Astrocyte (in vitro differentiated cells and primary cell): ENCODE measurements at regions not wholly inside any gene's neighbourhood (a gene's known extent, or its start where the extent isn't known, plus 50 kb on each side); places are given as distances from the start of the nearest gene placed in this dataset.

Experiments
- DNase-seq: peaks from one replicate; pipeline ENCODE4 v3.0.0-alpha.2; 2010; ENCODE audit warnings: low read depth
- FAIRE-seq: peaks from 2 replicates; lab custom pipeline; 2011; peaks lifted over from hg19 to GRCh38; lab: Jason Lieb, UNC
- H2AFZ ChIP-seq: 2 replicates; pipeline ENCODE4 v1.6.0; 2012; ENCODE audit warnings: low read depth, low read length, inconsistent platforms
- H3K27ac ChIP-seq: 2 replicates; pipeline ENCODE4 v1.5.1; 2011; ENCODE audit warnings: low read depth, low read length, inconsistent platforms
- H3K27me3 ChIP-seq: 2 replicates; pipeline ENCODE4 v1.6.0; 2011; ENCODE audit warnings: low read length, inconsistent platforms; ENCODE audit not compliant: insufficient read depth
- H3K36me3 ChIP-seq: 2 replicates; pipeline ENCODE4 v1.5.1; 2011; ENCODE audit warnings: low read length, inconsistent platforms; ENCODE audit not compliant: insufficient read depth
- H3K4me1 ChIP-seq: 2 replicates; pipeline ENCODE4 v1.5.1; 2011; ENCODE audit warnings: low read length, inconsistent platforms; ENCODE audit not compliant: insufficient read depth
- H3K4me2 ChIP-seq: 2 replicates; pipeline ENCODE4 v1.6.0; 2012; ENCODE audit warnings: low read length, inconsistent platforms
- H3K4me3 ChIP-seq: 2 replicates; pipeline ENCODE4 v1.5.1; 2011; ENCODE audit warnings: low read depth, mild to moderate bottlenecking, low read length, inconsistent platforms; ENCODE audit not compliant: insufficient read depth
- H3K79me2 ChIP-seq: 2 replicates; pipeline ENCODE4 v1.6.0; 2012; ENCODE audit warnings: mild to moderate bottlenecking, low read length, inconsistent platforms; ENCODE audit not compliant: insufficient read depth
- H3K9ac ChIP-seq: 2 replicates; pipeline ENCODE4 v1.6.0; 2012; ENCODE audit warnings: mild to moderate bottlenecking, low read length, inconsistent platforms
- H3K9me3 ChIP-seq: 2 replicates; pipeline ENCODE4 v1.5.1; 2012; ENCODE audit warnings: low read depth, mild to moderate bottlenecking, low read length, inconsistent platforms; ENCODE audit not compliant: insufficient read depth
- H4K20me1 ChIP-seq: 2 replicates; pipeline ENCODE4 v1.6.0; 2012; ENCODE audit warnings: low read length, inconsistent platforms; ENCODE audit not compliant: insufficient read depth
- H3K27ac Mint-ChIP-seq: one replicate; pipeline ENCODE4 v1.8.0; 2021; ENCODE audit warnings: mild to moderate bottlenecking, mixed read lengths; ENCODE audit not compliant: unreplicated experiment
- H3K27me3 Mint-ChIP-seq: one replicate; pipeline ENCODE4 v1.8.0; 2021; ENCODE audit warnings: low read depth, mixed read lengths; ENCODE audit not compliant: unreplicated experiment
- H3K36me3 Mint-ChIP-seq: one replicate; pipeline ENCODE4 v1.8.0; 2021; ENCODE audit warnings: low read depth, mixed read lengths; ENCODE audit not compliant: unreplicated experiment
- H3K4me1 Mint-ChIP-seq: one replicate; pipeline ENCODE4 v1.8.0; 2021; ENCODE audit warnings: low read depth, mixed read lengths; ENCODE audit not compliant: unreplicated experiment
- H3K4me3 Mint-ChIP-seq: one replicate; pipeline ENCODE4 v1.8.0; 2021; ENCODE audit warnings: mild to moderate bottlenecking, moderate library complexity, mixed read lengths; ENCODE audit not compliant: unreplicated experiment
- H3K9me3 Mint-ChIP-seq: one replicate; pipeline ENCODE4 v1.8.0; 2021; ENCODE audit warnings: mild to moderate bottlenecking, mixed read lengths; ENCODE audit not compliant: unreplicated experiment
- EZH2 ChIP-seq: IDR thresholded peaks from 2 replicates; pipeline ENCODE4 v1.6.1; 2012; ENCODE audit warnings: mild to moderate bottlenecking, low read length, inconsistent platforms; ENCODE audit not compliant: insufficient read depth
- TF ChIP-seq, protein P1 (sequence below): IDR thresholded peaks from 2 replicates; pipeline ENCODE4 v1.5.1; 2011; ENCODE audit warnings: low read depth, mild to moderate bottlenecking, inconsistent platforms, low read length, moderate library complexity; ENCODE audit not compliant: insufficient read depth

DNA sequence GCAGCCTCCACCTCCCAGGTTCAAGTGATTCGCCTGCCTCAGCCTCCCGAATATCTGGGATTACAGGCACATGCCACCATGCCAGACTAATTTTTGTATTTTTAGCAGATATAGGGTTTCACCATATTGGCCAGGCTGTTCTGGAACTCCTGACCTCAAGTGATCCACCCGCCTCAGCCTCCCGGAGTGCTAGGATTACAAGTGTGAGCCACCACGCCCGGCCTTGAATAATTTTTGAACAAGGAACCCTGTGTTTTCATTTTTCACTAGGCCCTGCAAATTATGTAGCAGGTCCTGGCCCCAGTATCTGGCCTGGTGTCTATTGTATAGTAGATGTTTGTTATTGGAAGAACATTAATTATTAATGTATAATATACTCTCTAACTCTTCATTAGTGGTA lies 140.7 kb downstream of the PIK3R1 start:
- H3K9ac ChIP-seq = no peak overlapping the region
- H3K36me3 ChIP-seq = no peaks in the 10 kb centered on the region
- Mint-ChIP-seq H3K9me3 (no peaks in the 10 kb centered on the region), H3K4me3 (no peak overlapping the region), H3K36me3 (no peaks in the 10 kb centered on the region), H3K27ac (no peak overlapping the region), H3K27me3 (no peaks in the 10 kb centered on the region), H3K4me1 (peaks cover 15% of the 10 kb centered on the region)
- H3K27me3 ChIP-seq = no peaks in the 10 kb centered on the region
- FAIRE-seq (no peak), DNase-seq (no peak)
- TF ChIP-seq, protein P1, sequence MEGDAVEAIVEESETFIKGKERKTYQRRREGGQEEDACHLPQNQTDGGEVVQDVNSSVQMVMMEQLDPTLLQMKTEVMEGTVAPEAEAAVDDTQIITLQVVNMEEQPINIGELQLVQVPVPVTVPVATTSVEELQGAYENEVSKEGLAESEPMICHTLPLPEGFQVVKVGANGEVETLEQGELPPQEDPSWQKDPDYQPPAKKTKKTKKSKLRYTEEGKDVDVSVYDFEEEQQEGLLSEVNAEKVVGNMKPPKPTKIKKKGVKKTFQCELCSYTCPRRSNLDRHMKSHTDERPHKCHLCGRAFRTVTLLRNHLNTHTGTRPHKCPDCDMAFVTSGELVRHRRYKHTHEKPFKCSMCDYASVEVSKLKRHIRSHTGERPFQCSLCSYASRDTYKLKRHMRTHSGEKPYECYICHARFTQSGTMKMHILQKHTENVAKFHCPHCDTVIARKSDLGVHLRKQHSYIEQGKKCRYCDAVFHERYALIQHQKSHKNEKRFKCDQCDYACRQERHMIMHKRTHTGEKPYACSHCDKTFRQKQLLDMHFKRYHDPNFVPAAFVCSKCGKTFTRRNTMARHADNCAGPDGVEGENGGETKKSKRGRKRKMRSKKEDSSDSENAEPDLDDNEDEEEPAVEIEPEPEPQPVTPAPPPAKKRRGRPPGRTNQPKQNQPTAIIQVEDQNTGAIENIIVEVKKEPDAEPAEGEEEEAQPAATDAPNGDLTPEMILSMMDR = no peak
- no peak for TF ChIP-seq EZH2
- H2AFZ ChIP-seq = no peak overlapping the region
- no peaks in the 10 kb centered on the region for H3K4me1 ChIP-seq
- H3K4me3 ChIP-seq = no peak overlapping the region
- no peaks in the 10 kb centered on the region for H3K79me2 ChIP-seq
- no peaks in the 10 kb centered on the region for H4K20me1 ChIP-seq
- no peak overlapping the region for H3K27ac ChIP-seq
- H3K9me3 ChIP-seq = no peaks in the 10 kb centered on the region
- no peak overlapping the region for H3K4me2 ChIP-seq

DNA sequence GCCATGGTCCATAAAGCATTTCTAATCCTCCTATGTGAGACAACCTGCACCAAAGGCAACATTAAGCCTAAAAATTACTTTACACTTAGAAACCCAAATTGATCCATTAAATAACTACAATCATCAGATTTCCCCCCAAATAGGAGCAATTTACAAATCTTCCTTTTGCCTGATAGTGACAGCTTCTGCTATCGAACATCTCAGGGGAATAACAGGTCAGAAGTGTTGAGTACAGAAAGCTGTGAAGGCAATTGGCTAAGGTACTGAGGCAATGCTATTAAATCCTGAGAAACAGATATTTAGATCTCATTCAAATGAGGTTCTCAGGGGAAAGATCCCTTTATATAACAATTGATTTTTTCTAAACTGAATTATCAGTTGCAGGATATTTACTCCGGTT lies 141.1 kb downstream of the PIK3R1 start:
- no peak for FAIRE-seq
- H3K36me3 ChIP-seq = no peaks in the 10 kb centered on the region
- H3K27ac ChIP-seq = no peak overlapping the region
- no peaks in the 10 kb centered on the region for H3K9me3 Mint-ChIP-seq
- no peak for TF ChIP-seq EZH2
- TF ChIP-seq, protein P1 = no peak
- H4K20me1 ChIP-seq = no peaks in the 10 kb centered on the region
- no peak overlapping the region for H3K4me3 ChIP-seq
- H3K9ac ChIP-seq = no peak overlapping the region
- no peak overlapping the region for H3K4me2 ChIP-seq
- no peak overlapping the region for H2AFZ ChIP-seq
- no peaks in the 10 kb centered on the region for H3K27me3 Mint-ChIP-seq
- peaks cover 15% of the 10 kb centered on the region for H3K4me1 Mint-ChIP-seq
- no peaks in the 10 kb centered on the region for H3K79me2 ChIP-seq
- no peak overlapping the region for H3K27ac Mint-ChIP-seq
- H3K27me3 ChIP-seq = no peaks in the 10 kb centered on the region
- H3K4me1 ChIP-seq = no peaks in the 10 kb centered on the region
- no peak for DNase-seq
- H3K4me3 Mint-ChIP-seq = no peak overlapping the region
- H3K9me3 ChIP-seq = no peaks in the 10 kb centered on the region
- H3K36me3 Mint-ChIP-seq = no peaks in the 10 kb centered on the region

DNA sequence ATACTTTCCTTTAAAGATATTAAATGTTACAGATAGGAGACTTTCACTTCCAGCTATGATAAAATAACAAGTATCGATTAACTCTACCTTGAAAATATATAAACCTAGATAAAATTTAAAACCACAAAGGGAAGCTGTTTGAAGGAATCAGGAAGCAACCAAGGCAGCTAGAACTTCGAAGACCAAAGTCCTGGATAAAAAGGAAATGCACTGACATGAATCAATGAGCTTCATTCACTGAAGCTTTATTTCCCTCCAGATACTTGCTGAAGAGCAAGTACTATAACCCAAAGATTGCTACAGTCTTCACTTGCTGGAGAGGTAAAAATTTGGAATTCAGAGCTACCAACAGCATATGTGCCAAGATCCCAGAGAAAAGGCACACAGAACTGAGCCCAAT lies 144.1 kb downstream of the PIK3R1 start:
- DNase-seq (no peak), FAIRE-seq (no peak)
- Mint-ChIP-seq H3K4me3 (no peak overlapping the region), H3K27me3 (no peaks in the 10 kb centered on the region), H3K4me1 (peaks cover 4% of the 10 kb centered on the region), H3K36me3 (no peaks in the 10 kb centered on the region), H3K27ac (no peak overlapping the region), H3K9me3 (no peaks in the 10 kb centered on the region)
- TF ChIP-seq, protein P1 = no peak
- TF ChIP-seq EZH2 = no peak
- Histone ChIP-seq H3K36me3 (no peaks in the 10 kb centered on the region), H3K4me3 (no peak overlapping the region), H3K79me2 (no peaks in the 10 kb centered on the region), H3K4me2 (no peak overlapping the region), H4K20me1 (no peaks in the 10 kb centered on the region), H3K4me1 (no peaks in the 10 kb centered on the region), H3K27me3 (no peaks in the 10 kb centered on the region), H2AFZ (no peak overlapping the region), H3K9ac (no peak overlapping the region), H3K27ac (no peak overlapping the region), H3K9me3 (no peaks in the 10 kb centered on the region)
